HepG2 (cell line): ENCODE measurements at regions not wholly inside any gene's neighbourhood (a gene's known extent, or its start where the extent isn't known, plus 50 kb on each side); places are given as distances from the start of the nearest gene placed in this dataset.
"Not testable (repeated sequence)": the region's sequence is repeated elsewhere in the genome, so short reads cannot be mapped to it uniquely, and the experiment has no call there.

ENCODE experiments used
- ATAC-seq: fragments of 200-7000 bp; cut with Tn5 transposase; 3 replicates; pipeline ENCODE4 v1.9.1; 2020; ENCODE audit warnings: mild to moderate bottlenecking, moderate library complexity
- BruUV-seq: library from RNA; stranded (reverse); fragments of 400-500 nt; replicated peaks from 2 replicates; lab custom pipeline; 2021; lab: Mats Ljungman, UMichigan
- CTCF ChIA-PET: fragments of 300-600 bp; formaldehyde crosslinking; extraction: SDS; loops from one replicate; lab custom pipeline; 2021; ENCODE audit warnings: low total read pairs, inconsistent platforms, low intra/inter-chr PET ratio; lab: Yijun Ruan, JAX
- POLR2A ChIA-PET: fragments of 350-600 bp; sonication (Branson Sonifier 250); formaldehyde crosslinking; loops from one replicate; lab custom pipeline; 2020; ENCODE audit warnings: antibody characterized with exemption, inconsistent platforms; lab: Yijun Ruan, JAX
- DNase-seq: peaks from one replicate; pipeline ENCODE4 v3.0.0-alpha.2; 2015; ENCODE audit warnings: low spot score
- FAIRE-seq: peaks from 3 replicates; lab custom pipeline; 2011; peaks lifted over from hg19 to GRCh38; lab: Jason Lieb, UNC
- H2AFZ ChIP-seq: one replicate; pipeline ENCODE4 v1.6.1; 2011; ENCODE audit warnings: low read length, inconsistent platforms
- H3K27ac ChIP-seq: fragments of 300-600 bp; 3 replicates; pipeline ENCODE4 v1.8.0; 2011; ENCODE audit warnings: mixed run types, mild to moderate bottlenecking, mixed read lengths, low read length, inconsistent platforms; ENCODE audit not compliant: insufficient read depth; ENCODE audit errors: extremely low read length
- H3K27me3 ChIP-seq, 2 experiments: fragments of 200-600 bp in 1 of 2; 2 replicates in 1 of 2; 3 replicates in 1 of 2; pipeline versions ENCODE4 v1.6.0 to v1.8.0; 2011; ENCODE audit warnings: low read length in 2 of 2, mild to moderate bottlenecking in 2 of 2, moderate library complexity in 2 of 2, inconsistent platforms in 1 of 2; ENCODE audit not compliant: insufficient read depth in 2 of 2, control insufficient read depth in 1 of 2
- H3K36me3 ChIP-seq, 2 experiments: fragments of 200-600 bp in 1 of 2; replicated peaks in 1 of 2; 2 replicates in 1 of 2; 3 replicates in 1 of 2; pipeline versions ENCODE4 v1.5.1 to v1.8.0; 2011; ENCODE audit warnings: low read length in 2 of 2, inconsistent platforms in 1 of 2; ENCODE audit not compliant: insufficient read depth in 2 of 2, control insufficient read depth in 1 of 2
- H3K4me1 ChIP-seq: 2 replicates; pipeline ENCODE4 v1.5.1; 2012; ENCODE audit warnings: low read length, inconsistent platforms; ENCODE audit not compliant: insufficient read depth
- H3K4me2 ChIP-seq: 2 replicates; pipeline ENCODE4 v1.6.0; 2011; ENCODE audit warnings: low read depth, low read length, inconsistent platforms
- H3K4me3 ChIP-seq, 3 experiments: fragments of 200-600 bp in 1 of 3; sonication (generic), shearing (Covaris generic) in 1 of 3; replicated peaks in 1 of 3; 2 replicates each; pipeline ENCODE4 v1.5.1; 2011 to 2016; ENCODE audit warnings: low read length in 3 of 3, inconsistent platforms in 2 of 3, low read depth in 2 of 3, mild to moderate bottlenecking in 2 of 3, control low read depth in 1 of 3, mixed read lengths in 1 of 3; ENCODE audit not compliant: insufficient read depth in 1 of 3
- H3K79me2 ChIP-seq: one replicate; pipeline ENCODE4 v1.6.1; 2011; ENCODE audit warnings: low read length, inconsistent platforms; ENCODE audit not compliant: insufficient read depth
- H3K9ac ChIP-seq: 2 replicates; pipeline ENCODE4 v1.6.0; 2011; ENCODE audit warnings: mild to moderate bottlenecking, low read depth, low read length, inconsistent platforms; ENCODE audit not compliant: insufficient read depth
- H3K9me3 ChIP-seq: 2 replicates; pipeline ENCODE4 v1.5.1; 2012; ENCODE audit warnings: mild to moderate bottlenecking, low read length
- H4K20me1 ChIP-seq: 2 replicates; pipeline ENCODE4 v1.6.0; 2011; ENCODE audit warnings: inconsistent platforms, mild to moderate bottlenecking, low read length, moderate library complexity; ENCODE audit not compliant: insufficient read depth
- GABPB1 ChIP-seq: IDR thresholded peaks from 2 replicates; pipeline ENCODE4 v1.6.1; 2016; ENCODE audit warnings: mild to moderate bottlenecking, missing genetic modification reagents, moderate library complexity, missing compliant biosample characterization
- HNF4A ChIP-seq: sonication (generic); formaldehyde crosslinking; IDR thresholded peaks from 2 replicates; pipeline ENCODE4 v1.4.0; 2020; ENCODE audit warnings: missing genetic modification reagents
- HNF4G ChIP-seq, 2 experiments: sonication (generic) in 1 of 2; formaldehyde crosslinking in 1 of 2; IDR thresholded peaks; 2 replicates each; pipeline versions ENCODE4 v1.4.0 to v1.6.1; 2011 to 2020; ENCODE audit warnings: borderline replicate concordance in 2 of 2, low read depth in 2 of 2, mild to moderate bottlenecking in 2 of 2, low read length in 1 of 2, missing genetic modification reagents in 1 of 2, moderate library complexity in 1 of 2
- MED1 ChIP-seq: sonication (generic); formaldehyde crosslinking; IDR thresholded peaks from 2 replicates; pipeline ENCODE4 v1.4.0; 2020; ENCODE audit warnings: missing genetic modification reagents
- NR2F6 ChIP-seq, 2 experiments: IDR thresholded peaks; 2 replicates each; pipeline ENCODE4 v1.6.1; 2016; ENCODE audit warnings: antibody characterized with exemption in 1 of 2, mild to moderate bottlenecking in 1 of 2
- SAP130 ChIP-seq: IDR thresholded peaks from 2 replicates; pipeline ENCODE4 v1.6.1; 2016; ENCODE audit warnings: low read depth
- ZNF143 ChIP-seq: sonication (generic); formaldehyde crosslinking; IDR thresholded peaks from 2 replicates; pipeline ENCODE4 v1.4.0; 2020; ENCODE audit warnings: missing genetic modification reagents
- WGBS: methylation state at CpG from one replicate; pipeline ENCODE4 v1.1.6; 2017; ENCODE audit warnings: low lambda C conversion rate; 5-methylcytosine and 5-hydroxymethylcytosine counted together
- in situ Hi-C: cut with HindIII; loops from 2 replicates; pipeline ENCODE4 v1.10.0; 2017; ENCODE audit warnings: low pct_unique_long_range_greater_than_20kb; ENCODE audit not compliant: extremely low pct_ligation_motif_present
- intact Hi-C: fragments of 100-400 bp; cut with micrococcal nuclease; formaldehyde crosslinking; loops from one replicate; pipeline ENCODE4 v1.10.0; 2022; ENCODE audit not compliant: unreplicated experiment
- TF ChIP-seq, protein P1 (sequence below): sonication (generic); IDR thresholded peaks from 2 replicates; pipeline ENCODE4 v1.6.1; 2016; ENCODE audit warnings: low read depth, borderline replicate concordance
- TF ChIP-seq, protein P2 (sequence below): sonication (generic); formaldehyde crosslinking; IDR thresholded peaks from 2 replicates; pipeline ENCODE4 v1.4.0; 2020; ENCODE audit warnings: missing genetic modification reagents

DNA sequence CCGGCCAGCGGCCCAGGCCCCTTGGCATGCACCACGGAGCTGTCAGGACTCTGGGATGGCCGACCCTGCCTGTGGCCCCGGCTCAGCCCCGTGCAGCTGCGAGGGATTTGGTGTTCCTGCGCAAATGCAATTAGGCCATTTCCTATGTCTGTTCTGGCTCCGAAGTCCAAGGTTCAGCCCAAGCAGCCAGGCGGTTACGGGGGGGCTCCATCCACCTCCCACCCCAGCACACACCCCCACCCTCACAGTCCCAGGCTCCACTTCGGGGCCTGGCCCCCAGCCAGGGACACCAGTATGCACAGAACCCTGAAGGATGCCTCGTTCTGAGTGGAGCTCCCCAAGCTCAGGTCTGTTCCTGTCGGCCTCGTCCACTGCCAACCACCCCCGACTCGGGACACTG is 2965.7 kb downstream of the RPIA start (continued):
- peak; percentile 71 for TF ChIP-seq HNF4A (CRISPR knock-in tag)
- TF ChIP-seq, protein P1, sequence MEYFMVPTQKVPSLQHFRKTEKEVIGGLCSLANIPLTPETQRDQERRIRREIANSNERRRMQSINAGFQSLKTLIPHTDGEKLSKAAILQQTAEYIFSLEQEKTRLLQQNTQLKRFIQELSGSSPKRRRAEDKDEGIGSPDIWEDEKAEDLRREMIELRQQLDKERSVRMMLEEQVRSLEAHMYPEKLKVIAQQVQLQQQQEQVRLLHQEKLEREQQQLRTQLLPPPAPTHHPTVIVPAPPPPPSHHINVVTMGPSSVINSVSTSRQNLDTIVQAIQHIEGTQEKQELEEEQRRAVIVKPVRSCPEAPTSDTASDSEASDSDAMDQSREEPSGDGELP: peak; percentile 43; the same call in 1 of the 2 replicates
- TF ChIP-seq MED1 (CRISPR knock-in tag): 0 out of 2 replicates have a peak, but pooled peaks have one; percentile 27
- TF ChIP-seq NR2F6 (IDR thresholded peaks at IDR 0.05); HNF4G (CRISPR knock-in tag; IDR thresholded peaks at IDR 0.05; ENCODE audit: borderline replicate concordance, low read depth): not testable (repeated sequence)
- TF ChIP-seq NR2F6 (CRISPR knock-in tag; IDR thresholded peaks at IDR 0.05): 0 out of 2 replicates have a peak, but pooled peaks have one; percentile 24
- peak; percentile 46; the same call in 1 of the 2 replicates for TF ChIP-seq HNF4G (IDR thresholded peaks at IDR 0.05; ENCODE audit: borderline replicate concordance, low read depth, low read length)
- 0 out of 2 replicates have a peak, but pooled peaks have one; percentile 30 for TF ChIP-seq GABPB1 (CRISPR knock-in tag)
- TF ChIP-seq, protein P2, sequence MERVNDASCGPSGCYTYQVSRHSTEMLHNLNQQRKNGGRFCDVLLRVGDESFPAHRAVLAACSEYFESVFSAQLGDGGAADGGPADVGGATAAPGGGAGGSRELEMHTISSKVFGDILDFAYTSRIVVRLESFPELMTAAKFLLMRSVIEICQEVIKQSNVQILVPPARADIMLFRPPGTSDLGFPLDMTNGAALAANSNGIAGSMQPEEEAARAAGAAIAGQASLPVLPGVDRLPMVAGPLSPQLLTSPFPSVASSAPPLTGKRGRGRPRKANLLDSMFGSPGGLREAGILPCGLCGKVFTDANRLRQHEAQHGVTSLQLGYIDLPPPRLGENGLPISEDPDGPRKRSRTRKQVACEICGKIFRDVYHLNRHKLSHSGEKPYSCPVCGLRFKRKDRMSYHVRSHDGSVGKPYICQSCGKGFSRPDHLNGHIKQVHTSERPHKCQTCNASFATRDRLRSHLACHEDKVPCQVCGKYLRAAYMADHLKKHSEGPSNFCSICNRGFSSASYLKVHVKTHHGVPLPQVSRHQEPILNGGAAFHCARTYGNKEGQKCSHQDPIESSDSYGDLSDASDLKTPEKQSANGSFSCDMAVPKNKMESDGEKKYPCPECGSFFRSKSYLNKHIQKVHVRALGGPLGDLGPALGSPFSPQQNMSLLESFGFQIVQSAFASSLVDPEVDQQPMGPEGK (CRISPR knock-in tag): peak; percentile 97
- peak; percentile 38; the same call in 1 of the 2 replicates for TF ChIP-seq SAP130 (CRISPR knock-in tag)
- TF ChIP-seq ZNF143 (CRISPR knock-in tag): 0 out of 2 replicates have a peak, but pooled peaks have one; percentile 27

DNA sequence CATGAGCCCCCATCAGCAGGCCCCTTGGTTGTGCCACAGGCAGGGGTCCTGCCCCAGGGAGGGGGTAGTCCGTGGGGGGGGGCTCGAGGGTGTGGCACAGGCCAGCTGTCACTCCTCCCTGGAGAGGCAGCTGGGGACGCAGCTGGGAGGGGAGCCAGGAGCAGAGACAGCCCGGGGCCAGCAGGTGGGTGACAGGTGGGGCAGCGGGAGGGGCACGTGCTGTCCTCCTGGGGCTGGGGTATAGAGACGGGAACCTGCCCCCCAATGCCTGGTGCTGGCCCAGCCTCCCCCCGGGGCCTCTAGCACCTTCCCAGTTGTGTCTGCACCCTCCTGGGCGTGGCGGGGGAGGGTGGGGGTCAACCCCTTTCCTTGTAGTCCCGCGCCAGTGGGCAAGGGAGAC is 2966.9 kb downstream of the RPIA start:
- H3K4me1 ChIP-seq, H3K27me3 ChIP-seq, intact Hi-C loops, FAIRE-seq, DNase-seq, H3K36me3 ChIP-seq, H3K79me2 ChIP-seq, H2AFZ ChIP-seq, ATAC-seq, BruUV-seq, H4K20me1 ChIP-seq, H3K9ac ChIP-seq, CTCF ChIA-PET, H3K9me3 ChIP-seq, POLR2A ChIA-PET, in situ Hi-C loops: not testable (repeated sequence)
- Histone ChIP-seq H3K4me2 (peak overlapping the region; percentile 42; the same call in 1 of the 2 replicates), H3K4me3 (peak overlapping the region; percentile 30 to 55 (median 47); a peak in 4 of 6 replicates), H3K27ac (peak overlapping the region; percentile 49)
- 0% methylated on average over 1 of the region's 12 CpGs for WGBS
